ENCODE measurements at regions not wholly inside any gene's neighbourhood (a gene's known extent, or its start where the extent isn't known, plus 50 kb on each side); places are given as distances from the start of the nearest gene placed in this dataset.

GRCh38 chr12:107553211-107553765 is 132.3 kb upstream of the PWP1 start:
- no peak for DNase-seq (ENCODE audit: low read depth)

- DNase-seq (ENCODE audit: low read depth): no peak
Measured at GRCh38 chr12:107554941-107555340, 130.7 kb upstream of the PWP1 start.

- DNase-seq (ENCODE audit: low read depth): no peak
Measured at GRCh38 chr12:107557026-107557425, 128.6 kb upstream of the PWP1 start.

- DNase-seq (ENCODE audit: low read depth): no peak
Measured at GRCh38 chr12:107557589-107558100, 128.0 kb upstream of the PWP1 start.

- DNase-seq (ENCODE audit: low read depth): no peak
Measured at GRCh38 chr12:107558141-107558815, 127.3 kb upstream of the PWP1 start.

- no peak for DNase-seq (ENCODE audit: low read depth)
Measured at GRCh38 chr12:107558816-107559382, 126.7 kb upstream of the PWP1 start.

GRCh38 chr12:107560165-107560898 is 125.3 kb upstream of the PWP1 start:
- no peak for DNase-seq (ENCODE audit: low read depth)

- DNase-seq (ENCODE audit: low read depth): no peak
Measured at GRCh38 chr12:107560899-107561285, 124.7 kb upstream of the PWP1 start.

- DNase-seq (ENCODE audit: low read depth): peak; percentile 51
Measured at GRCh38 chr12:107564946-107565345, 120.7 kb upstream of the PWP1 start.

GRCh38 chr12:107565551-107565950 is 120.0 kb upstream of the PWP1 start:
- DNase-seq (ENCODE audit: low read depth): no peak

- DNase-seq (ENCODE audit: low read depth): no peak
Measured at GRCh38 chr12:107567876-107568619, 117.6 kb upstream of the PWP1 start.

GRCh38 chr12:107568718-107569117 is 116.9 kb upstream of the PWP1 start:
- peak; percentile 74 for DNase-seq (ENCODE audit: low read depth)

- DNase-seq (ENCODE audit: low read depth): peak; percentile 57
Measured at GRCh38 chr12:107570721-107571120, 114.9 kb upstream of the PWP1 start.

- no peak for DNase-seq (ENCODE audit: low read depth)
Measured at GRCh38 chr12:107571492-107571891, 114.1 kb upstream of the PWP1 start.

- DNase-seq (ENCODE audit: low read depth): no peak
Measured at GRCh38 chr12:107574691-107575090, 110.9 kb upstream of the PWP1 start.

GRCh38 chr12:107580750-107581618 is 104.6 kb upstream of the PWP1 start:
- DNase-seq (ENCODE audit: low read depth): no peak

- peak; percentile 24 for DNase-seq (ENCODE audit: low read depth)
Measured at GRCh38 chr12:107581619-107582015, 104.0 kb upstream of the PWP1 start.

GRCh38 chr12:107583551-107583950 is 102.0 kb upstream of the PWP1 start:
- no peak for DNase-seq (ENCODE audit: low read depth)

- DNase-seq (ENCODE audit: low read depth): no peak
Measured at GRCh38 chr12:107584563-107584962, 101.0 kb upstream of the PWP1 start.

GRCh38 chr12:107586256-107586970 is 99.2 kb upstream of the PWP1 start:
- no peak for DNase-seq (ENCODE audit: low read depth)
